GM19351 (cell line): ENCODE measurements at regions not wholly inside any gene's neighbourhood (a gene's known extent, or its start where the extent isn't known, plus 50 kb on each side); places are given as distances from the start of the nearest gene placed in this dataset.

Experiments
- ATAC-seq: cut with Tn5 transposase; IDR thresholded peaks from one replicate; pipeline ENCODE4 v1.9.1; 2021; ENCODE audit warnings: mild to moderate bottlenecking, moderate library complexity; ENCODE audit not compliant: unreplicated experiment

DNA sequence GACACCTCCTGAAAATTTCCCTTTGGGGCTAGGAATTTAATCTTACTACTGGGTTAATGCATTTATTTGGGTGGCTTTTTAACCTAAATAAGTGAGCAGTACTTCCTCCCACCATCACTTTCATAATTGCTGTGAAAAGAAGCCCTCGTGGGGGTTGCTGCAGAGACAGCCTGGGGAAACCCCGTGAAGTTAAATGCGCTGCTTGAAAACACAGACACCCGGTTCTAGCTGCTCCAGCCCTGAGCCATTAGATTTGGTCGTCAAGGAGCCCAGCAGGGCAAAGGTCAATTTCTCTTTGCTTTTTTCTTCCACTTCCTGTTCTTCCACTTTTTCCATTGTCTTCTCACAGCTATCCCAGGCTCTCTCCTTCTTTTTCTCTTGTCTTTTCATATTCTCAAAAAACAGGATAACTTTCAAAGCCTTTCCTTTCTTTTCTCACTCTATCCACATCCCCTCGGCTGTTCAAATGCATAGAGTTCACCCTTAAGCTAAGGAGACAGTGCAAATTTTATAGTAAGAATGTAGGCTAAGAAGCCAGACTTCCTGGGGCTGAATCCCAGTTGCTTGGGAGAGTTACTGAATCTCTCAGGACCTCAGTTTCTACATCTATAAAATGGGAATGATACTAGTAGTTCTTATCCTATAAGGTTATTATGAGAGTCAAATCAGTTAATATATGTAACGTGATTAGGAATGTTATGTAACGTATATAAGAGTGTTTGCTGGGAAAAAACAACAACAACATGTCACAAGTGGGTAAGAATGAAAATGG lies 91.5 kb upstream of the ZNF827 start:
- peak; percentile 69 for ATAC-seq

DNA sequence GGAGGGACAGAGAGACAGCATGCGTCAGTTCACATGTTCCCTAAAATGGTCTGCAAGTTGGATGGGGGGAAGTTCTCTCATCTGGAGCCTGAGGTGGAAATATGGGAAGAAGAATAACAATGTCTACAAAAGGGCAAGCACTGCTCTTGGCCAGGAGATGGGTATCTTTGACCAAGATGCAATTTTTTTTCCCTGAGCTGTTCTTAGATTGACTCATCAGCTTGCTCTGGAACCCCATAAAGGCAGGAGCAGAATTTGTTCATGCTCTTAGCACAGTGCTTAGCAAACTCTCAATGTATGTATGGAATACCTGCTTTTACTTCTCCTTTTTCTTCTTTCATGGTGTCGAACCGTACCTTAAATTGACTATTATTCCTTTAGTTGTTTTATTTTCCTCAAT lies 90.5 kb upstream of the ZNF827 start:
- peak; percentile 48 for ATAC-seq

DNA sequence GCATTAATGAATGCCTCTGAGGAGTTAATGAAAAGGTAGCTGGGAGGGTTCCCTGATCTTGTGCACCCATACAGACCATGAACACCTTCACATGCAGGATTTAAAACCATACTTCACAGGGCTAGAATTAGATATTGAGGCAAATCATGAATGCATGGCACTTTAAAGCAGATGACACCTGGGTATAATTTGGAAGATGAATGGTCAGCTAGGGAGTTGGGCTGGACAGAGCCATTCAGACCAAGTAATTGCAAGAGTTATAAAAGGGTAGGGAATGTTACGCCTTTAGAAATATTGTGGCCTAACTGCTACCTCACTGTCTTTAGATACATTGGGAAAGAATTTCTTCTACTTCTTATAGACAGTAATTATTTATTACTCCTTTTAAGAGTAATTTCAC lies 89.1 kb upstream of the ZNF827 start:
- no peak for ATAC-seq

DNA sequence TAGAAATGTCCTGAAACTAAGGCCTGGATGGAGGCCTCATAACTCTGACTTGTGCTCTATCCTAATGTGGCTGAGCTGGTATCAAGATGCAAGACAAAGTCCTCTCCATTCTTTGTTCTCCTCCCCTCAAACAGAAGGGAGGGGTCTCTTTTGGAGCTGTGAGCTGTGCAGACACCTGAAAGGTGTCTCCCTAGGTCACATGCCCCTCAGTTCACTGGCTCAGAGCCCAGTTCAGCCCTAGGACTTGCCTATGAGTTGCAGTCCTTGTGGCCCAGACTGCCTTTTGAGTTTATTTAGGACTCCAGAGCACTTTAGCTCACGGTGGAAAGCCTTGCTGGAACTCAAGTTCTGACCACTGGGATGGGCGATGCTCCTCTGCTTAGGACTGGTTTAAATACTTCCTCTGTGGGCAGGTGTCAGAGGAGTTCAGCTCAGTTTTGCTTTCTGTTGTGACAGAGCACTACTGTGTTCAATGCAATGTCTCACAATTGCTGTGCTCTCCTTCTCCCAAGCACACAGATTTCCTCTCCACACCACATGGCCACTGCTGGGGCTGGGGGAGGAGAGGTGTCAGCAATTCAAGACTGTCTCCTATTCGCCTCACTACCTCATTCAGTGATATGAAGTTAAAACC lies 84.8 kb upstream of the ZNF827 start:
- ATAC-seq, result peak; percentile 97

GRCh38 chr4:146022541-146022940 lies 83.9 kb upstream of the ZNF827 start:
- no peak for ATAC-seq

DNA sequence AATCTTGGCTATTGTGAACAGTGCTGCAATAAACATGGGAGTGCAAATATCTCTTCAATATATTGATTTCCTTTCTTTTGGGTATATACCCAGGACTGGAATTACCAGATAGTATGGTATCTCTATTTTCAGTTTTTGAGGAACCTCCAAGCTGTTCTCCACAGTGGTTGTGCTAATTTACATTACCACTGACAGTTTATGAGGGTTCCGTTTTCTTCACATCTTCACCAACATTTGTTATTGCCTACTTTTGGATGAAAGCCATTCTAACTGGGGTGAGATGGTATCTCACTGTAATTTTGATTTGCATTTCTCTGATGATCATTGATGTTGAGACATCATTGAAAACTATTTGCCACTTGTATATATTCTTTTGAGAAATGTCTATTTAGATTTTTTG lies 79.6 kb upstream of the ZNF827 start:
- ATAC-seq, result no peak

- ATAC-seq, result no peak
Observed at GRCh38 chr4:146004730-146005129, 66.1 kb upstream of the ZNF827 start.

- no peak for ATAC-seq
Observed at GRCh38 chr4:145988628-145989027, 50.0 kb upstream of the ZNF827 start.
